ENCODE measurements at regions not wholly inside any gene's neighbourhood (a gene's known extent, or its start where the extent isn't known, plus 50 kb on each side); places are given as distances from the start of the nearest gene placed in this dataset.

GRCh38 chr14:34111953-34112352 is 161.1 kb upstream of the EGLN3 start:
- in situ Hi-C loops (cut with HindIII; ENCODE audit: extremely low pct_ligation_motif_present, low pct_unique_long_range_greater_than_20kb), result no loop called here
- H4K20me1 ChIP-seq (ENCODE audit: insufficient read depth, low read length), result no peaks in the 10 kb centered on the region
- FAIRE-seq (no peak), DNase-seq (ENCODE audit: low spot score) (no peak), ATAC-seq (peak; percentile 82)
- H3K36me3 ChIP-seq (replicated peaks in 1 of 2; ENCODE audit: control insufficient read depth in 1 of 2, insufficient read depth in 2 of 2, low read length in 2 of 2), result no peaks in the 10 kb centered on the region
- no peak overlapping the region for H2AFZ ChIP-seq (ENCODE audit: low read length)
- ChIA-PET POLR2A (no interaction called here), CTCF (ENCODE audit: low intra/inter-chr PET ratio, low total read pairs) (no interaction called here)
- H3K27ac ChIP-seq (ENCODE audit: extremely low read length, insufficient read depth, low read length), result no peak overlapping the region
- no TSS peak for BruUV-seq (replicated peaks)
- TF ChIP-seq USF2 (IDR thresholded peaks at IDR 0.05; ENCODE audit: low read depth, low read length) (no peak), USF2 (CRISPR knock-in tag; IDR thresholded peaks at IDR 0.05; ENCODE audit: borderline replicate concordance) (no peak), E2F5 (CRISPR knock-in tag; conservative IDR thresholded peaks at IDR 0.05) (no peak), PCBP1 (IDR thresholded peaks at IDR 0.05; ENCODE audit: borderline replicate concordance, low read depth, low read length) (no peak), ZNF292 (CRISPR knock-in tag; IDR thresholded peaks at IDR 0.05; ENCODE audit: borderline replicate concordance, low read depth) (no peak), MYPOP (CRISPR knock-in tag; IDR thresholded peaks at IDR 0.05) (no peak), TRIM24 (CRISPR knock-in tag; IDR thresholded peaks at IDR 0.05) (no peak), PAX8 (CRISPR knock-in tag; IDR thresholded peaks at IDR 0.05; ENCODE audit: borderline replicate concordance) (no peak), ZNF580 (CRISPR knock-in tag; IDR thresholded peaks at IDR 0.05; ENCODE audit: borderline replicate concordance, low read depth) (no peak)
- TF ChIP-seq, protein P1, sequence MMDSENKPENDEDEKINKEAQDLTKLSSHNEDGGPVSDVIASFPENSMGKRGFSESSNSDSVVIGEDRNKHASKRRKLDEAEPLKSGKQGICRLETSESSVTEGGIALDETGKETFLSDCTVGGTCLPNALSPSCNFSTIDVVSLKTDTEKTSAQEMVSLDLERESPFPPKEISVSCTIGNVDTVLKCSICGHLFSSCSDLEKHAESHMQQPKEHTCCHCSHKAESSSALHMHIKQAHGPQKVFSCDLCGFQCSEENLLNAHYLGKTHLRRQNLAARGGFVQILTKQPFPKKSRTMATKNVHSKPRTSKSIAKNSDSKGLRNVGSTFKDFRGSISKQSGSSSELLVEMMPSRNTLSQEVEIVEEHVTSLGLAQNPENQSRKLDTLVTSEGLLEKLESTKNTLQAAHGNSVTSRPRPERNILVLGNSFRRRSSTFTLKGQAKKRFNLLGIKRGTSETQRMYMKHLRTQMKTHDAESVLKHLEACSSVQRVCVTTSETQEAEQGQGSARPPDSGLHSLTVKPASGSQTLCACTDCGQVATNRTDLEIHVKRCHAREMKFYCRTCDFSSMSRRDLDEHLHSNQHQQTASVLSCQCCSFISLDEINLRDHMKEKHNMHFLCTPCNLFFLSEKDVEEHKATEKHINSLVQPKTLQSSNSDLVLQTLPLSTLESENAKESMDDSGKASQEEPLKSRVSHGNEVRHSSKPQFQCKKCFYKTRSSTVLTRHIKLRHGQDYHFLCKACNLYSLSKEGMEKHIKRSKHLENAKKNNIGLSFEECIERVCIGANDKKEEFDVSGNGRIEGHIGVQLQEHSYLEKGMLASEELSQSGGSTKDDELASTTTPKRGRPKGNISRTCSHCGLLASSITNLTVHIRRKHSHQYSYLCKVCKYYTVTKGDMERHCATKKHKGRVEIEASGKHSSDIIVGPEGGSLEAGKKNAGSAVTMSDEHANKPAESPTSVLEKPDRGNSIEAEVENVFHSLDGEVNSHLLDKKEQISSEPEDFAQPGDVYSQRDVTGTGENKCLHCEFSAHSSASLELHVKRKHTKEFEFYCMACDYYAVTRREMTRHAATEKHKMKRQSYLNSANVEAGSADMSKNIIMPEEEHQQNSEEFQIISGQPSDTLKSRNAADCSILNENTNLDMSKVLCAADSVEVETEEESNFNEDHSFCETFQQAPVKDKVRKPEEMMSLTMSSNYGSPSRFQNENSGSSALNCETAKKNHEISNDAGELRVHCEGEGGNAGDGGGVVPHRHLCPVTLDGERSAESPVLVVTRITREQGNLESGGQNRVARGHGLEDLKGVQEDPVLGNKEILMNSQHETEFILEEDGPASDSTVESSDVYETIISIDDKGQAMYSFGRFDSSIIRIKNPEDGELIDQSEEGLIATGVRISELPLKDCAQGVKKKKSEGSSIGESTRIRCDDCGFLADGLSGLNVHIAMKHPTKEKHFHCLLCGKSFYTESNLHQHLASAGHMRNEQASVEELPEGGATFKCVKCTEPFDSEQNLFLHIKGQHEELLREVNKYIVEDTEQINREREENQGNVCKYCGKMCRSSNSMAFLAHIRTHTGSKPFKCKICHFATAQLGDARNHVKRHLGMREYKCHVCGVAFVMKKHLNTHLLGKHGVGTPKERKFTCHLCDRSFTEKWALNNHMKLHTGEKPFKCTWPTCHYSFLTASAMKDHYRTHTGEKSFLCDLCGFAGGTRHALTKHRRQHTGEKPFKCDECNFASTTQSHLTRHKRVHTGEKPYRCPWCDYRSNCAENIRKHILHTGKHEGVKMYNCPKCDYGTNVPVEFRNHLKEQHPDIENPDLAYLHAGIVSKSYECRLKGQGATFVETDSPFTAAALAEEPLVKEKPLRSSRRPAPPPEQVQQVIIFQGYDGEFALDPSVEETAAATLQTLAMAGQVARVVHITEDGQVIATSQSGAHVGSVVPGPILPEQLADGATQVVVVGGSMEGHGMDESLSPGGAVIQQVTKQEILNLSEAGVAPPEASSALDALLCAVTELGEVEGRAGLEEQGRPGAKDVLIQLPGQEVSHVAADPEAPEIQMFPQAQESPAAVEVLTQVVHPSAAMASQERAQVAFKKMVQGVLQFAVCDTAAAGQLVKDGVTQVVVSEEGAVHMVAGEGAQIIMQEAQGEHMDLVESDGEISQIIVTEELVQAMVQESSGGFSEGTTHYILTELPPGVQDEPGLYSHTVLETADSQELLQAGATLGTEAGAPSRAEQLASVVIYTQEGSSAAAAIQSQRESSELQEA (CRISPR knock-in tag; IDR thresholded peaks at IDR 0.05; ENCODE audit: not compliant biosample characterization), result no peak
- H3K4me2 ChIP-seq (ENCODE audit: low read depth, low read length), result no peak overlapping the region
- H3K79me2 ChIP-seq (ENCODE audit: insufficient read depth, low read length), result no peaks in the 10 kb centered on the region
- intact Hi-C loops (cut with micrococcal nuclease; ENCODE audit: unreplicated experiment), result no loop called here
- no peaks in the 10 kb centered on the region for H3K9me3 ChIP-seq (ENCODE audit: low read length)
- H3K4me3 ChIP-seq (replicated peaks in 1 of 3; ENCODE audit: insufficient read depth in 1 of 3, low read depth in 2 of 3, low read length in 3 of 3), result no peak overlapping the region
- H3K27me3 ChIP-seq (ENCODE audit: control insufficient read depth in 1 of 2, insufficient read depth in 2 of 2, low read length in 2 of 2), result peaks cover 0 to 2% of the 10 kb centered on the region in 2 experiments; a peak in 1 of 5 replicates
- no peaks in the 10 kb centered on the region for H3K4me1 ChIP-seq (ENCODE audit: insufficient read depth, low read length)
- WGBS (ENCODE audit: low lambda C conversion rate), result 62% methylated on average over 4 of the region's 4 CpGs
- no peak overlapping the region for H3K9ac ChIP-seq (ENCODE audit: insufficient read depth, low read depth, low read length)

Measured in HepG2 (cell line).